ENCODE measurements at regions not wholly inside any gene's neighbourhood (a gene's known extent, or its start where the extent isn't known, plus 50 kb on each side); places are given as distances from the start of the nearest gene placed in this dataset.

DNA sequence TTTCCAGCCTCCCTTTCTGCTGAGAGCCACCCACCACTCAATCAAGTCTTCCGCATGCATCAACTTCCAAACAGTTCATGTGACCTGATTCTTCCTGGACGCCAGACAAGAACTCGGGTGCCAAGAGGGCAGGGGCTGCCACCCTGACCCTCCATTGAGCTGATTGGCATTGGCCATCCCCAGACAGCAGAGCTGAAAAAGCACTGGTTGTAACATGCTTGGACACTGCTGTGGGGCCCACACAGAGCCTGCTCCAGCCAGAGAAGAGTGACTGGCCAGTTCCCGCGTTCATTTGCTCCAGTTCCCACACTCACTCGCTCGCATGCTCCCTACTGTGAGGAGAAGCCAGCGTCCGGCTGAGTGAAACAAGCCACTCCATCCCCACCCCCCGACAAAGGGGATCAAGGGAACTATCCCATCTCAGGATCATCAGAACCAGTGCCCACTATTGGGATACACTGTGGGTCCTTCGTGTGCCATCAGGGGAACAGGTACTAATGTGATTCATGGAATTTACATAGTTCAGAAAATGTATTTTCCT lies 420.3 kb downstream of the NPHP4 start:
- TF ChIP-seq POLR2AphosphoS5 (IDR thresholded peaks at IDR 0.05; ENCODE audit: low read depth, low read length) (no peak), REST (IDR thresholded peaks at IDR 0.05; ENCODE audit: insufficient read depth in 1 of 2, low read depth in 2 of 2, low read length in 2 of 2) (no peak), FOXP2 (optimal IDR thresholded peaks at IDR 0.05; ENCODE audit: borderline replicate concordance, extremely low read depth, extremely low read length, insufficient read depth) (no peak), TAF1 (IDR thresholded peaks at IDR 0.05; ENCODE audit: borderline replicate concordance, insufficient read depth, low read length) (no peak), SIN3A (IDR thresholded peaks at IDR 0.05; ENCODE audit: borderline replicate concordance, insufficient read depth, low read length) (no peak)

GRCh38 chr1:5571438-5571837 lies 420.8 kb downstream of the NPHP4 start:
- no peak for TF ChIP-seq SIN3A (IDR thresholded peaks at IDR 0.05; ENCODE audit: borderline replicate concordance, insufficient read depth, low read length)
- no peak for TF ChIP-seq TAF1 (IDR thresholded peaks at IDR 0.05; ENCODE audit: borderline replicate concordance, insufficient read depth, low read length)

DNA sequence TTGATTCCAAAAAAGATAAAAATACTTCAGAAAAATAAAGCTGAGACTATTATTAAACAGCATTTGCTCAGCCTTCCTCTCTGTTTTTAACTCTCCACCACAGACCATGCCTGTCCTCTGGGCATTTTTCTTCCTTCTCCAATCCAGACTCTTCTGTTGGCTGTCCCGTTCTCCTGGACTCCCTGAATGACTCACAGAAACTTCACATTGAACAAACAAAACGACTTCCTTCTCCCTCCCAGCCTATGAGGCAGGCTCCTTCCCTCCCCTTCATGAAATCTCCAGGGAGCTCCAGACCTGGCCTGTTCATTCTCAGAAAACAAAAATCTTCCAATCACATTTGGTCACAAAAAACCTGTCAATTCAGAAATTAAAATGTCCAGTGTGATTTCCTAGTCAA lies 421.3 kb downstream of the NPHP4 start:
- TF ChIP-seq REST (IDR thresholded peaks at IDR 0.05; ENCODE audit: insufficient read depth in 1 of 2, low read depth in 2 of 2, low read length in 2 of 2): no peak
- no peak for TF ChIP-seq TAF1 (IDR thresholded peaks at IDR 0.05; ENCODE audit: borderline replicate concordance, insufficient read depth, low read length)
- no peak for TF ChIP-seq POLR2AphosphoS5 (IDR thresholded peaks at IDR 0.05; ENCODE audit: low read depth, low read length)

GRCh38 chr1:5568321-5568720 lies 423.9 kb downstream of the NPHP4 start:
- no peak for TF ChIP-seq POLR2AphosphoS5 (IDR thresholded peaks at IDR 0.05; ENCODE audit: low read depth, low read length)
- TF ChIP-seq SIN3A (IDR thresholded peaks at IDR 0.05; ENCODE audit: borderline replicate concordance, insufficient read depth, low read length): no peak
- no peak for TF ChIP-seq TAF1 (IDR thresholded peaks at IDR 0.05; ENCODE audit: borderline replicate concordance, insufficient read depth, low read length)
- TF ChIP-seq FOXP2 (optimal IDR thresholded peaks at IDR 0.05; ENCODE audit: borderline replicate concordance, extremely low read depth, extremely low read length, insufficient read depth): no peak
- TF ChIP-seq REST (IDR thresholded peaks at IDR 0.05; ENCODE audit: insufficient read depth in 1 of 2, low read depth in 2 of 2, low read length in 2 of 2): no peak

- no peak for TF ChIP-seq POLR2AphosphoS5 (IDR thresholded peaks at IDR 0.05; ENCODE audit: low read depth, low read length)
- TF ChIP-seq TAF1 (IDR thresholded peaks at IDR 0.05; ENCODE audit: borderline replicate concordance, insufficient read depth, low read length): no peak
These were observed 424.4 kb downstream of the NPHP4 start for GRCh38 chr1:5567839-5568238.

GRCh38 chr1:5566924-5567323 lies 425.3 kb downstream of the NPHP4 start:
- TF ChIP-seq POLR2AphosphoS5 (IDR thresholded peaks at IDR 0.05; ENCODE audit: low read depth, low read length) (no peak), TAF1 (IDR thresholded peaks at IDR 0.05; ENCODE audit: borderline replicate concordance, insufficient read depth, low read length) (no peak), FOXP2 (optimal IDR thresholded peaks at IDR 0.05; ENCODE audit: borderline replicate concordance, extremely low read depth, extremely low read length, insufficient read depth) (no peak), SIN3A (IDR thresholded peaks at IDR 0.05; ENCODE audit: borderline replicate concordance, insufficient read depth, low read length) (no peak), REST (IDR thresholded peaks at IDR 0.05; ENCODE audit: insufficient read depth in 1 of 2, low read depth in 2 of 2, low read length in 2 of 2) (no peak)

Data from PFSK-1 (cell line).